ENCODE measurements at regions not wholly inside any gene's neighbourhood (a gene's known extent, or its start where the extent isn't known, plus 50 kb on each side); places are given as distances from the start of the nearest gene placed in this dataset.

- TF ChIP-seq, protein P1, sequence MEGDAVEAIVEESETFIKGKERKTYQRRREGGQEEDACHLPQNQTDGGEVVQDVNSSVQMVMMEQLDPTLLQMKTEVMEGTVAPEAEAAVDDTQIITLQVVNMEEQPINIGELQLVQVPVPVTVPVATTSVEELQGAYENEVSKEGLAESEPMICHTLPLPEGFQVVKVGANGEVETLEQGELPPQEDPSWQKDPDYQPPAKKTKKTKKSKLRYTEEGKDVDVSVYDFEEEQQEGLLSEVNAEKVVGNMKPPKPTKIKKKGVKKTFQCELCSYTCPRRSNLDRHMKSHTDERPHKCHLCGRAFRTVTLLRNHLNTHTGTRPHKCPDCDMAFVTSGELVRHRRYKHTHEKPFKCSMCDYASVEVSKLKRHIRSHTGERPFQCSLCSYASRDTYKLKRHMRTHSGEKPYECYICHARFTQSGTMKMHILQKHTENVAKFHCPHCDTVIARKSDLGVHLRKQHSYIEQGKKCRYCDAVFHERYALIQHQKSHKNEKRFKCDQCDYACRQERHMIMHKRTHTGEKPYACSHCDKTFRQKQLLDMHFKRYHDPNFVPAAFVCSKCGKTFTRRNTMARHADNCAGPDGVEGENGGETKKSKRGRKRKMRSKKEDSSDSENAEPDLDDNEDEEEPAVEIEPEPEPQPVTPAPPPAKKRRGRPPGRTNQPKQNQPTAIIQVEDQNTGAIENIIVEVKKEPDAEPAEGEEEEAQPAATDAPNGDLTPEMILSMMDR (IDR thresholded peaks at IDR 0.05): no peak
- no peak for TF ChIP-seq POLR2A (IDR thresholded peaks at IDR 0.05)
These were observed 1086.5 kb downstream of the CDH11 start for GRCh38 chr16:64035337-64035736.
